Brain microvascular endothelial cell (primary cell): ENCODE measurements at regions not wholly inside any gene's neighbourhood (a gene's known extent, or its start where the extent isn't known, plus 50 kb on each side); places are given as distances from the start of the nearest gene placed in this dataset.

ENCODE experiments used
- DNase-seq: peaks from one replicate; pipeline ENCODE4 v3.0.0-alpha.2; 2020
- H3K27ac ChIP-seq: fragments of 250-450 bp; sonication (Bioruptor Pico); 2 replicates; pipeline ENCODE4 v1.5.1; 2020; ENCODE audit warnings: mild to moderate bottlenecking, moderate library complexity
- H3K27me3 ChIP-seq: fragments of 250-450 bp; sonication (Bioruptor Pico); replicated peaks from 2 replicates; pipeline ENCODE4 v1.5.1; 2020; ENCODE audit warnings: mild to moderate bottlenecking
- H3K36me3 ChIP-seq: fragments of 250-450 bp; sonication (Bioruptor Pico); replicated peaks from 2 replicates; pipeline ENCODE4 v1.5.1; 2020; ENCODE audit warnings: mild to moderate bottlenecking
- H3K4me3 ChIP-seq: 2 replicates; pipeline ENCODE4 v1.5.1; 2011; ENCODE audit warnings: low read depth, mild to moderate bottlenecking, control low read depth, low read length, moderate library complexity
- in situ Hi-C: cut with HindIII; loops from 2 replicates; pipeline ENCODE4 v1.10.0; 2017; ENCODE audit warnings: low sequenced_read_pairs, low pct_ligation_motif_present
- TF ChIP-seq, protein P1 (sequence below): IDR thresholded peaks from 2 replicates; pipeline ENCODE4 v1.5.1; 2011; ENCODE audit warnings: low read depth, mild to moderate bottlenecking, moderate library complexity, low read length, control low read depth, inconsistent platforms; ENCODE audit errors: missing control alignments

DNA sequence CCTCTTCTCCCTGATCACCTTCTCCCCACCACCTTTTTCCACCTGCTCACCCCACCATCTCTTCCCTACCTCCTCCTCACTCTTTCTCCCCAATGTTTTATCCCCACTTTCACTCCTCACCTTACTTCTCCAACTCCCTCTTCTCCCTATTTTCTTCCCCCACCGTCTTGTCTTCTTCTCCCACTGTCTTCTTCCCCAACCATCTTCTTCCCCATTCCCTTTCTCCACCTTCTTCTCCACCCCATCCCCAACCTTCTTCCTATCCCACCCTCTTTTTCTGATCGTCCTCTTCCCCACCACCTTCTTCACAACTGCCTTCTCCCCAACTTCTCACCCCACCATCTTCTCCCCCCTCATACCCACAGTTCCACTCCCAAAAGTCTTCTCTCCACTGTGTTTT, 929.4 kb downstream of the UQCRFS1 start:
- no peak for DNase-seq
- Histone ChIP-seq H3K27me3 (no peaks in the 10 kb centered on the region), H3K27ac (no peak overlapping the region), H3K36me3 (no peaks in the 10 kb centered on the region), H3K4me3 (no peak overlapping the region)
- TF ChIP-seq, protein P1, sequence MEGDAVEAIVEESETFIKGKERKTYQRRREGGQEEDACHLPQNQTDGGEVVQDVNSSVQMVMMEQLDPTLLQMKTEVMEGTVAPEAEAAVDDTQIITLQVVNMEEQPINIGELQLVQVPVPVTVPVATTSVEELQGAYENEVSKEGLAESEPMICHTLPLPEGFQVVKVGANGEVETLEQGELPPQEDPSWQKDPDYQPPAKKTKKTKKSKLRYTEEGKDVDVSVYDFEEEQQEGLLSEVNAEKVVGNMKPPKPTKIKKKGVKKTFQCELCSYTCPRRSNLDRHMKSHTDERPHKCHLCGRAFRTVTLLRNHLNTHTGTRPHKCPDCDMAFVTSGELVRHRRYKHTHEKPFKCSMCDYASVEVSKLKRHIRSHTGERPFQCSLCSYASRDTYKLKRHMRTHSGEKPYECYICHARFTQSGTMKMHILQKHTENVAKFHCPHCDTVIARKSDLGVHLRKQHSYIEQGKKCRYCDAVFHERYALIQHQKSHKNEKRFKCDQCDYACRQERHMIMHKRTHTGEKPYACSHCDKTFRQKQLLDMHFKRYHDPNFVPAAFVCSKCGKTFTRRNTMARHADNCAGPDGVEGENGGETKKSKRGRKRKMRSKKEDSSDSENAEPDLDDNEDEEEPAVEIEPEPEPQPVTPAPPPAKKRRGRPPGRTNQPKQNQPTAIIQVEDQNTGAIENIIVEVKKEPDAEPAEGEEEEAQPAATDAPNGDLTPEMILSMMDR, result no peak
- in situ Hi-C loops, result no loop called here

DNA sequence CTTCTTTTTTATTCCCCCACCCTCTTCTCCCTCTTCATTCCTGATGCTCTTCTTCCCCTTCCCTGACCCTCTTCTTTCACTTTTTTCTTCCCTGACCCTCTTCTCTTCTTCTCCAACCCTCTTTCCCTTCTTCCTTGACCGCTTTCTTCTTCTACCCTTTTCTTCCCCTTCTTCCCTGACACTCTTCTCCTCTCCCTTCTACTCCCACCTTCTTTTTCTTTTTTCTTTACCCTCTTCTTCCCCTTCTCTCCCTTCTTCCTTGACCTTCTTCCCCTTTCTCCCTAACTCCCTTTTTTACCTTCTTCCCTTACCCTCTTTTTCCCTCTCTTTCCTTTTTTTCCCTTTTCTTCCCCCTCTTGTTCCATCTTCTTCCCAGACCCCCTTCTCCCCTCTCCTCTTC, 931.3 kb downstream of the UQCRFS1 start:
- H3K36me3 ChIP-seq, result no peaks in the 10 kb centered on the region
- TF ChIP-seq, protein P1, result no peak
- no peak overlapping the region for H3K27ac ChIP-seq
- no peak overlapping the region for H3K4me3 ChIP-seq
- in situ Hi-C loops, result no loop called here
- DNase-seq, result no peak
- H3K27me3 ChIP-seq, result no peaks in the 10 kb centered on the region

DNA sequence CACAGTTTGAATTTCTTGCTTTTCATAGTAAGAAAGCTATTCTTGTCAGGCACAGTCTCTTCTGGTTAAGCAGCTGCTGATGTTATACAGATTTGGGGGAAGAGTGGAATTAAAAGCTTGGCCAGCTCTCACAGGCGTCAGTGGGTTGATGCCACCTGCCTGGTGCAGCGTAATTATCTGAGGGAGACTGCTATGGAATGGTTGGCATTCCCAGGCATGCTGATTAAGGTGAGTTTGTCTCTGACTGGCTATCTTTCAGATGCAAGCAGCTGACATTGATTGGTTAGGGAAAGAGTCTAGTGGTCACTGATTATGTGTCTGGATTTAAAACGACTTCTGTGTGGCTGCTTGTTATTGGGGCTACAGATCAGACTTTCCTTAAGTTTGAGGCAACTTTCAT, 948.4 kb downstream of the UQCRFS1 start:
- Histone ChIP-seq H3K27ac (no peak overlapping the region), H3K36me3 (no peaks in the 10 kb centered on the region), H3K27me3 (no peaks in the 10 kb centered on the region), H3K4me3 (no peak overlapping the region)
- in situ Hi-C loops, result no loop called here
- TF ChIP-seq, protein P1, result no peak
- DNase-seq, result no peak

DNA sequence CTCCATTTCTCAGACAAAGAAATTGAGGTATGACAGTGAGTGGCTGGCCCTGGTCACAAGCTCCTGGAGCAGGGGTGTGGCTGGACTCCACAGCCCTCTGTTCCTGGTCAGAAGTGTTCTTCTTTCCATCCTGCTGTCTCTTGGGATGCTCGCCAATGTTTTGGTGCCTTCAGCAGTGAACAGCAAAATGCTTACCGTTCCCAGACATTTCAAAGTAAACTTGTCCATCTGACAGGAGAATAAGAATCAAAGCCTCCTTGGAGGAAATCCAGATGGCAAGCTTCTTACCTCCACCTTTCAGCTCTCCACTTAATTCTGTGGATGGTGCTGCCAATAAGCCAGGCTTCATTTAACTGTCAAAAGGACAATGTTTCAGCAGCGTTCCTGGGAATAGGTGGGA, 954.1 kb downstream of the UQCRFS1 start:
- H3K27me3 ChIP-seq, result no peaks in the 10 kb centered on the region
- TF ChIP-seq, protein P1, result no peak
- no peak for DNase-seq
- H3K4me3 ChIP-seq, result no peak overlapping the region
- H3K36me3 ChIP-seq, result no peaks in the 10 kb centered on the region
- no peak overlapping the region for H3K27ac ChIP-seq
- in situ Hi-C loops, result no loop called here

DNA sequence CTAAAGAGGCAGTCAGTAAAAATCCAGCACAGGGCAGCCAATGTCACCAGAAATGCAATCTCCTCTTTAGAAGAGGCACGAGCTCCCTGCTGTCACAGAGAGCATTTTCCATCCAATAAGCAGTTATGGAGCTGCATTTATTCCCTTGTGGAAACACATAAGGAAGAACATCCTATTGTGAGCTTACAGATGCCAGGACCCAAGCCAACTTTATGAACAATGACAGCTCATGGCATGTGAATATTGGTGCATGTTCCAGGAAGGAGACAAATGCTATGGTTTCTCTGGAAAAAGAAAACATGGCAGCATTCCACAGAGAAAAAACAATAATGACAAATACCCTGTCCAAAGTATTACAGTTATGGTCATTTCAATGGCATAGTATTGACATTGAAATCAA, 955.6 kb downstream of the UQCRFS1 start:
- in situ Hi-C loops, result no loop called here
- H3K36me3 ChIP-seq, result no peaks in the 10 kb centered on the region
- TF ChIP-seq, protein P1, result no peak
- H3K4me3 ChIP-seq, result no peak overlapping the region
- no peaks in the 10 kb centered on the region for H3K27me3 ChIP-seq
- H3K27ac ChIP-seq, result no peak overlapping the region
- no peak for DNase-seq

DNA sequence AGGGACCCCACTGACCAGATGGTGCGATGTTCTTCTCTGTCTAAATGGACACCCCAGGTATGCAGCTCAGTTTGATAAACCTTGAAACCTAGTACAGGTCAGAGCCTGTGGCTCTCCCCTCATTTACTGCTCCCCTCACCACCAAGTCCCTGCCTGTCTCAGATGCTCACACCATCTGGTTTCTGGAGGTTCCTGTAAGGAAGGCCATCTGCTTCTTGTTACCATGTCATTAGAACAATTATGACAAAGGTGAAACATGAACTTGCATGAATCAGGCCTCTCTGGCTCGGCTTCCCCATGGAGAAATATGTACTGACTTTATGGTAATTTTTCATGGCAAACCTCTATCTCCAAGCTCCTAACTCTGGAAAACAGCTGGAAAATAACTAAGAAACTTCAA, 965.7 kb downstream of the UQCRFS1 start:
- no peak for DNase-seq
- no peak overlapping the region for H3K27ac ChIP-seq
- H3K4me3 ChIP-seq, result no peak overlapping the region
- no peaks in the 10 kb centered on the region for H3K27me3 ChIP-seq
- no peaks in the 10 kb centered on the region for H3K36me3 ChIP-seq
- in situ Hi-C loops, result no loop called here
- TF ChIP-seq, protein P1, result no peak
